ENCODE measurements at regions not wholly inside any gene's neighbourhood (a gene's known extent, or its start where the extent isn't known, plus 50 kb on each side); places are given as distances from the start of the nearest gene placed in this dataset.

GRCh38 chr13:90142251-90142650 is 1205.2 kb upstream of the MIR17HG start:
- H3K4me3 Mint-ChIP-seq, result no peak overlapping the region
- no peak overlapping the region for H3K27ac Mint-ChIP-seq
- TF ChIP-seq, protein P1, sequence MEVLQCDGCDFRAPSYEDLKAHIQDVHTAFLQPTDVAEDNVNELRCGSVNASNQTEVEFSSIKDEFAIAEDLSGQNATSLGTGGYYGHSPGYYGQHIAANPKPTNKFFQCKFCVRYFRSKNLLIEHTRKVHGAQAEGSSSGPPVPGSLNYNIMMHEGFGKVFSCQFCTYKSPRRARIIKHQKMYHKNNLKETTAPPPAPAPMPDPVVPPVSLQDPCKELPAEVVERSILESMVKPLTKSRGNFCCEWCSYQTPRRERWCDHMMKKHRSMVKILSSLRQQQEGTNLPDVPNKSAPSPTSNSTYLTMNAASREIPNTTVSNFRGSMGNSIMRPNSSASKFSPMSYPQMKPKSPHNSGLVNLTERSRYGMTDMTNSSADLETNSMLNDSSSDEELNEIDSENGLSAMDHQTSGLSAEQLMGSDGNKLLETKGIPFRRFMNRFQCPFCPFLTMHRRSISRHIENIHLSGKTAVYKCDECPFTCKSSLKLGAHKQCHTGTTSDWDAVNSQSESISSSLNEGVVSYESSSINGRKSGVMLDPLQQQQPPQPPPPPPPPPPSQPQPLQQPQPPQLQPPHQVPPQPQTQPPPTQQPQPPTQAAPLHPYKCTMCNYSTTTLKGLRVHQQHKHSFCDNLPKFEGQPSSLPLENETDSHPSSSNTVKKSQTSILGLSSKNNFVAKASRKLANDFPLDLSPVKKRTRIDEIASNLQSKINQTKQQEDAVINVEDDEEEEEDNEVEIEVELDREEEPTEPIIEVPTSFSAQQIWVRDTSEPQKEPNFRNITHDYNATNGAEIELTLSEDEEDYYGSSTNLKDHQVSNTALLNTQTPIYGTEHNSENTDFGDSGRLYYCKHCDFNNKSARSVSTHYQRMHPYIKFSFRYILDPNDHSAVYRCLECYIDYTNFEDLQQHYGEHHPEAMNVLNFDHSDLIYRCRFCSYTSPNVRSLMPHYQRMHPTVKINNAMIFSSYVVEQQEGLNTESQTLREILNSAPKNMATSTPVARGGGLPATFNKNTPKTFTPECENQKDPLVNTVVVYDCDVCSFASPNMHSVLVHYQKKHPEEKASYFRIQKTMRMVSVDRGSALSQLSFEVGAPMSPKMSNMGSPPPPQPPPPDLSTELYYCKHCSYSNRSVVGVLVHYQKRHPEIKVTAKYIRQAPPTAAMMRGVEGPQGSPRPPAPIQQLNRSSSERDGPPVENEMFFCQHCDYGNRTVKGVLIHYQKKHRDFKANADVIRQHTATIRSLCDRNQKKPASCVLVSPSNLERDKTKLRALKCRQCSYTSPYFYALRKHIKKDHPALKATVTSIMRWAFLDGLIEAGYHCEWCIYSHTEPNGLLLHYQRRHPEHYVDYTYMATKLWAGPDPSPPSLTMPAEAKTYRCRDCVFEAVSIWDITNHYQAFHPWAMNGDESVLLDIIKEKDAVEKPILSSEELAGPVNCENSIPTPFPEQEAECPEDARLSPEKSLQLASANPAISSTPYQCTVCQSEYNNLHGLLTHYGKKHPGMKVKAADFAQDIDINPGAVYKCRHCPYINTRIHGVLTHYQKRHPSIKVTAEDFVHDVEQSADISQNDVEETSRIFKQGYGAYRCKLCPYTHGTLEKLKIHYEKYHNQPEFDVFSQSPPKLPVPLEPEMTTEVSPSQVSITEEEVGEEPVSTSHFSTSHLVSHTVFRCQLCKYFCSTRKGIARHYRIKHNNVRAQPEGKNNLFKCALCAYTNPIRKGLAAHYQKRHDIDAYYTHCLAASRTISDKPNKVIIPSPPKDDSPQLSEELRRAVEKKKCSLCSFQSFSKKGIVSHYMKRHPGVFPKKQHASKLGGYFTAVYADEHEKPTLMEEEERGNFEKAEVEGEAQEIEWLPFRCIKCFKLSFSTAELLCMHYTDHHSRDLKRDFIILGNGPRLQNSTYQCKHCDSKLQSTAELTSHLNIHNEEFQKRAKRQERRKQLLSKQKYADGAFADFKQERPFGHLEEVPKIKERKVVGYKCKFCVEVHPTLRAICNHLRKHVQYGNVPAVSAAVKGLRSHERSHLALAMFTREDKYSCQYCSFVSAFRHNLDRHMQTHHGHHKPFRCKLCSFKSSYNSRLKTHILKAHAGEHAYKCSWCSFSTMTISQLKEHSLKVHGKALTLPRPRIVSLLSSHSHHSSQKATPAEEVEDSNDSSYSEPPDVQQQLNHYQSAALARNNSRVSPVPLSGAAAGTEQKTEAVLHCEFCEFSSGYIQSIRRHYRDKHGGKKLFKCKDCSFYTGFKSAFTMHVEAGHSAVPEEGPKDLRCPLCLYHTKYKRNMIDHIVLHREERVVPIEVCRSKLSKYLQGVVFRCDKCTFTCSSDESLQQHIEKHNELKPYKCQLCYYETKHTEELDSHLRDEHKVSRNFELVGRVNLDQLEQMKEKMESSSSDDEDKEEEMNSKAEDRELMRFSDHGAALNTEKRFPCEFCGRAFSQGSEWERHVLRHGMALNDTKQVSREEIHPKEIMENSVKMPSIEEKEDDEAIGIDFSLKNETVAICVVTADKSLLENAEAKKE (CRISPR knock-in tag; IDR thresholded peaks at IDR 0.05), result no peak
- TF ChIP-seq CREB1 (CRISPR knock-in tag; IDR thresholded peaks at IDR 0.05; ENCODE audit: low read depth) (no peak), EZH2phosphoT487 (IDR thresholded peaks at IDR 0.05; ENCODE audit: unreplicated experiment) (no peak), ZNF331 (CRISPR knock-in tag; IDR thresholded peaks at IDR 0.05; ENCODE audit: low read depth) (no peak), STAT1 (IDR thresholded peaks at IDR 0.05; ENCODE audit: unreplicated experiment) (no peak), CTCF (conservative IDR thresholded peaks at IDR 0.05; ENCODE audit: low read depth in 2 of 2) (no peak)
- Histone ChIP-seq H3K36me3 (ENCODE audit: insufficient read depth) (no peaks in the 10 kb centered on the region), H3K4me2 (no peak overlapping the region), H3K79me2 (replicated peaks; ENCODE audit: insufficient read depth) (no peaks in the 10 kb centered on the region), H2AFZ (no peak overlapping the region), H3K27me3 (ENCODE audit: insufficient read depth) (no peaks in the 10 kb centered on the region), H3K4me1 (ENCODE audit: insufficient read depth) (no peaks in the 10 kb centered on the region), H3K27ac (ENCODE audit: low read depth) (no peak overlapping the region), H4K20me1 (replicated peaks; ENCODE audit: insufficient read depth) (no peaks in the 10 kb centered on the region), H3K9me2 (ENCODE audit: insufficient read depth) (no peaks in the 10 kb centered on the region), H3F3A (replicated peaks; ENCODE audit: low read depth) (no peaks in the 10 kb centered on the region), H3K4me3 (no peak overlapping the region)
- DNase-seq (ENCODE audit: low spot score), result no peak
- H3K27me3 Mint-ChIP-seq (ENCODE audit: insufficient read depth, low read depth, poor library complexity), result peaks cover 2% of the 10 kb centered on the region
- no peaks in the 10 kb centered on the region; the same call in 1 of the 3 replicates for H3K9me3 Mint-ChIP-seq
- ATAC-seq, result no peak
- H3K36me3 Mint-ChIP-seq (ENCODE audit: low read depth), result no peaks in the 10 kb centered on the region
- H3K4me1 Mint-ChIP-seq, result no peaks in the 10 kb centered on the region

Data from GM23338 (cell line).